ENCODE measurements at regions not wholly inside any gene's neighbourhood (a gene's known extent, or its start where the extent isn't known, plus 50 kb on each side); places are given as distances from the start of the nearest gene placed in this dataset.
"Not testable (repeated sequence)": the region's sequence is repeated elsewhere in the genome, so short reads cannot be mapped to it uniquely, and the experiment has no call there.

- H3K4me1 ChIP-seq (ENCODE audit: control insufficient read depth in 2 of 2, insufficient read depth in 2 of 2, low read length in 2 of 2); H4K20me1 ChIP-seq (ENCODE audit: control insufficient read depth, insufficient read depth, low read length, poor library complexity, severe bottlenecking); H3K4me3 ChIP-seq (ENCODE audit: control extremely low read depth in 1 of 5, extremely low read depth in 1 of 5, insufficient read depth in 1 of 5, low read depth in 2 of 5, low read length in 4 of 5); intact Hi-C loops (cut with micrococcal nuclease); H3K27me3 Mint-ChIP-seq; DNase-seq; H3K4me3 Mint-ChIP-seq; H3K4me1 Mint-ChIP-seq; H3K9me3 ChIP-seq (ENCODE audit: control extremely low read depth in 1 of 3, control insufficient read depth in 2 of 3, insufficient read depth in 1 of 3, low read length in 2 of 3); H2AFZ ChIP-seq (ENCODE audit: insufficient read depth, low read depth, low read length, poor library complexity, severe bottlenecking); H3K27ac Mint-ChIP-seq; H3K9me3 Mint-ChIP-seq (ENCODE audit: insufficient read depth); ATAC-seq (ENCODE audit: low read depth); H3K36me3 ChIP-seq (replicated peaks in 1 of 2; ENCODE audit: control extremely low read depth in 1 of 2, control insufficient read depth in 1 of 2, extremely low read depth in 1 of 2, insufficient read depth in 2 of 2, low read length in 1 of 2); H3K9ac ChIP-seq (ENCODE audit: low read length); H3K4me2 ChIP-seq (replicated peaks; ENCODE audit: low read depth, low read length, poor library complexity, severe bottlenecking); H3K27me3 ChIP-seq (replicated peaks in 1 of 4; ENCODE audit: control extremely low read depth in 1 of 4, control insufficient read depth in 3 of 4, insufficient read depth in 4 of 4, low read length in 3 of 4); H3K79me2 ChIP-seq (ENCODE audit: control insufficient read depth, insufficient read depth, low read length); CTCF ChIA-PET; H3K27ac ChIP-seq (ENCODE audit: low read length in 2 of 2); POLR2A ChIA-PET: not testable (repeated sequence)
- 100% methylated on average over 2 of the region's 3 CpGs for WGBS (ENCODE audit: insufficient coverage)
Observed at GRCh38 chr15:20402586-20402985, 139.0 kb downstream of the GOLGA6L6 start.

- WGBS (ENCODE audit: insufficient coverage) = 90% methylated on average over 3 of the region's 3 CpGs
- H3K9me3 ChIP-seq (ENCODE audit: control extremely low read depth in 1 of 3, control insufficient read depth in 2 of 3, insufficient read depth in 1 of 3, low read length in 2 of 3); intact Hi-C loops (cut with micrococcal nuclease); H3K9me3 Mint-ChIP-seq (ENCODE audit: insufficient read depth); H3K4me1 Mint-ChIP-seq; H3K4me3 ChIP-seq (ENCODE audit: control extremely low read depth in 1 of 5, extremely low read depth in 1 of 5, insufficient read depth in 1 of 5, low read depth in 2 of 5, low read length in 4 of 5); POLR2A ChIA-PET; H3K36me3 ChIP-seq (replicated peaks in 1 of 2; ENCODE audit: control extremely low read depth in 1 of 2, control insufficient read depth in 1 of 2, extremely low read depth in 1 of 2, insufficient read depth in 2 of 2, low read length in 1 of 2); H4K20me1 ChIP-seq (ENCODE audit: control insufficient read depth, insufficient read depth, low read length, poor library complexity, severe bottlenecking); H3K27me3 ChIP-seq (replicated peaks in 1 of 4; ENCODE audit: control extremely low read depth in 1 of 4, control insufficient read depth in 3 of 4, insufficient read depth in 4 of 4, low read length in 3 of 4); H2AFZ ChIP-seq (ENCODE audit: insufficient read depth, low read depth, low read length, poor library complexity, severe bottlenecking); H3K27me3 Mint-ChIP-seq; H3K79me2 ChIP-seq (ENCODE audit: control insufficient read depth, insufficient read depth, low read length); H3K4me2 ChIP-seq (replicated peaks; ENCODE audit: low read depth, low read length, poor library complexity, severe bottlenecking); H3K27ac Mint-ChIP-seq; DNase-seq; H3K4me1 ChIP-seq (ENCODE audit: control insufficient read depth in 2 of 2, insufficient read depth in 2 of 2, low read length in 2 of 2); H3K27ac ChIP-seq (ENCODE audit: low read length in 2 of 2); H3K4me3 Mint-ChIP-seq; ATAC-seq (ENCODE audit: low read depth); H3K9ac ChIP-seq (ENCODE audit: low read length): not testable (repeated sequence)
- CTCF ChIA-PET = interaction anchor here (0.7 kb wide), 1 partner anchor 57 kb away, joined by 3 read pairs; no protein-coding TSS in a partner anchor
Observed at GRCh38 chr15:20401058-20401457, 140.5 kb downstream of the GOLGA6L6 start.

- H3K4me1 ChIP-seq (ENCODE audit: control insufficient read depth in 2 of 2, insufficient read depth in 2 of 2, low read length in 2 of 2); intact Hi-C loops (cut with micrococcal nuclease); H3K27me3 Mint-ChIP-seq; H3K9me3 ChIP-seq (ENCODE audit: control extremely low read depth in 1 of 3, control insufficient read depth in 2 of 3, insufficient read depth in 1 of 3, low read length in 2 of 3); H3K4me3 Mint-ChIP-seq; H3K9ac ChIP-seq (ENCODE audit: low read length); ATAC-seq (ENCODE audit: low read depth); H3K4me1 Mint-ChIP-seq; H3K27ac Mint-ChIP-seq; H4K20me1 ChIP-seq (ENCODE audit: control insufficient read depth, insufficient read depth, low read length, poor library complexity, severe bottlenecking); POLR2A ChIA-PET; H3K4me3 ChIP-seq (ENCODE audit: control extremely low read depth in 1 of 5, extremely low read depth in 1 of 5, insufficient read depth in 1 of 5, low read depth in 2 of 5, low read length in 4 of 5); H2AFZ ChIP-seq (ENCODE audit: insufficient read depth, low read depth, low read length, poor library complexity, severe bottlenecking); DNase-seq; H3K27ac ChIP-seq (ENCODE audit: low read length in 2 of 2); H3K36me3 ChIP-seq (replicated peaks in 1 of 2; ENCODE audit: control extremely low read depth in 1 of 2, control insufficient read depth in 1 of 2, extremely low read depth in 1 of 2, insufficient read depth in 2 of 2, low read length in 1 of 2); H3K79me2 ChIP-seq (ENCODE audit: control insufficient read depth, insufficient read depth, low read length); H3K4me2 ChIP-seq (replicated peaks; ENCODE audit: low read depth, low read length, poor library complexity, severe bottlenecking); H3K27me3 ChIP-seq (replicated peaks in 1 of 4; ENCODE audit: control extremely low read depth in 1 of 4, control insufficient read depth in 3 of 4, insufficient read depth in 4 of 4, low read length in 3 of 4); H3K9me3 Mint-ChIP-seq (ENCODE audit: insufficient read depth); CTCF ChIA-PET: not testable (repeated sequence)
- 94% methylated on average over 2 of the region's 5 CpGs for WGBS (ENCODE audit: insufficient coverage)
Observed at GRCh38 chr15:20398680-20399079, 142.9 kb downstream of the GOLGA6L6 start.

- H3K4me3 Mint-ChIP-seq; H3K36me3 ChIP-seq (replicated peaks in 1 of 2; ENCODE audit: control extremely low read depth in 1 of 2, control insufficient read depth in 1 of 2, extremely low read depth in 1 of 2, insufficient read depth in 2 of 2, low read length in 1 of 2); H3K4me3 ChIP-seq (ENCODE audit: control extremely low read depth in 1 of 5, extremely low read depth in 1 of 5, insufficient read depth in 1 of 5, low read depth in 2 of 5, low read length in 4 of 5); H3K27me3 ChIP-seq (replicated peaks in 1 of 4; ENCODE audit: control extremely low read depth in 1 of 4, control insufficient read depth in 3 of 4, insufficient read depth in 4 of 4, low read length in 3 of 4); H3K27me3 Mint-ChIP-seq; H3K79me2 ChIP-seq (ENCODE audit: control insufficient read depth, insufficient read depth, low read length); intact Hi-C loops (cut with micrococcal nuclease); H3K27ac ChIP-seq (ENCODE audit: low read length in 2 of 2); H3K9me3 Mint-ChIP-seq (ENCODE audit: insufficient read depth); H2AFZ ChIP-seq (ENCODE audit: insufficient read depth, low read depth, low read length, poor library complexity, severe bottlenecking); ATAC-seq (ENCODE audit: low read depth); H3K4me1 Mint-ChIP-seq; H3K27ac Mint-ChIP-seq; H4K20me1 ChIP-seq (ENCODE audit: control insufficient read depth, insufficient read depth, low read length, poor library complexity, severe bottlenecking); H3K4me1 ChIP-seq (ENCODE audit: control insufficient read depth in 2 of 2, insufficient read depth in 2 of 2, low read length in 2 of 2); CTCF ChIA-PET; H3K9ac ChIP-seq (ENCODE audit: low read length); POLR2A ChIA-PET; H3K4me2 ChIP-seq (replicated peaks; ENCODE audit: low read depth, low read length, poor library complexity, severe bottlenecking); DNase-seq: not testable (repeated sequence)
- H3K9me3 ChIP-seq (ENCODE audit: control extremely low read depth in 1 of 3, control insufficient read depth in 2 of 3, insufficient read depth in 1 of 3, low read length in 2 of 3) = peaks cover 1 to 12% (median 3%) of the 10 kb centered on the region in 3 donors
- no CpG with 5 or more reads among the region's 3 CpGs for WGBS (ENCODE audit: insufficient coverage)
Observed at GRCh38 chr15:20388161-20388560, 153.4 kb downstream of the GOLGA6L6 start.
